ENCODE measurements at regions not wholly inside any gene's neighbourhood (a gene's known extent, or its start where the extent isn't known, plus 50 kb on each side); places are given as distances from the start of the nearest gene placed in this dataset.

DNA sequence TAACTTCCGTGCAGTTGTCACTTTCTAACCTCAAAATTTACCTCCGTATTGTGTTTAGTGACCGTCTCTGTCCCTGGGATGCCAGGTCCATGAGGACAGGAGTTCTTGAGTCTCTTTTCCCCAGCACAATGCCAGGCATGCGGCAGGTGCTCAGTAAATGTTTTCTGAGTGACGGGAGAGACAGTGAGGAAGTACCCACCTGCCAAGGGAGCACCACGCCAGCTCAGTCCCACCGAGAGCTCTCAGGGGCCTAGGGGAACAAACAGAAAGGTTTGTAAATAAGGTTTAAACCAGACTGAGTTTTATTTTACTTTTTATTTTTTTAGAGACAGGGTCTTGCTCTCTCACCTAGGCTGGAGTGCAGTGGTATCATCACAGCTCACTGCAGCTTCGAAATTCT lies 81.5 kb upstream of the NKX1-1 start:
- TF ChIP-seq, protein P1, sequence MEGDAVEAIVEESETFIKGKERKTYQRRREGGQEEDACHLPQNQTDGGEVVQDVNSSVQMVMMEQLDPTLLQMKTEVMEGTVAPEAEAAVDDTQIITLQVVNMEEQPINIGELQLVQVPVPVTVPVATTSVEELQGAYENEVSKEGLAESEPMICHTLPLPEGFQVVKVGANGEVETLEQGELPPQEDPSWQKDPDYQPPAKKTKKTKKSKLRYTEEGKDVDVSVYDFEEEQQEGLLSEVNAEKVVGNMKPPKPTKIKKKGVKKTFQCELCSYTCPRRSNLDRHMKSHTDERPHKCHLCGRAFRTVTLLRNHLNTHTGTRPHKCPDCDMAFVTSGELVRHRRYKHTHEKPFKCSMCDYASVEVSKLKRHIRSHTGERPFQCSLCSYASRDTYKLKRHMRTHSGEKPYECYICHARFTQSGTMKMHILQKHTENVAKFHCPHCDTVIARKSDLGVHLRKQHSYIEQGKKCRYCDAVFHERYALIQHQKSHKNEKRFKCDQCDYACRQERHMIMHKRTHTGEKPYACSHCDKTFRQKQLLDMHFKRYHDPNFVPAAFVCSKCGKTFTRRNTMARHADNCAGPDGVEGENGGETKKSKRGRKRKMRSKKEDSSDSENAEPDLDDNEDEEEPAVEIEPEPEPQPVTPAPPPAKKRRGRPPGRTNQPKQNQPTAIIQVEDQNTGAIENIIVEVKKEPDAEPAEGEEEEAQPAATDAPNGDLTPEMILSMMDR (conservative IDR thresholded peaks at IDR 0.05; ENCODE audit: low read depth), result no peak
- ChIA-PET POLR2A (ENCODE audit: low non-redundant PET) (no interaction called here), CTCF (no interaction called here)
- H3K27ac ChIP-seq, result no peak overlapping the region
- no peak for DNase-seq (ENCODE audit: low spot score)

DNA sequence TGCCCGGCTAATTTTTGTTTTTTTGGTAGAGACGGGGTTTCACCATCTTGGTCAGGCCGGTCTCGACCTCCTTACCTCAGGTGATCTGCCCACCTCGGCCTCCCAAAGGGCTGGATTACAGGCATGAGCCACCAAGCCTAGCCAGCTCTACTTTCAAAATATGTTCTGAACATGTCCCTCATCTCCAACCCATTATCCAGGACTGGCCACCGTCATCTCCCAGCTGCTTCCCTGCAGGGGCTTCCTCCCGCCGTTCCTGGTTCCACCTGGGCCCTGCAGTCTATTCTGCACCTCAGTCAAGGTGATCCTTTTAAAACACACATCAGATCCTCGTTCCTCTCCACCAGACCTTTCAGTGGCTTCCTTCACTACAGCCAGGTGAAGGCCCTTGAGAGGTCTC lies 80.9 kb upstream of the NKX1-1 start:
- TF ChIP-seq, protein P1 (conservative IDR thresholded peaks at IDR 0.05; ENCODE audit: low read depth), result no peak
- DNase-seq (ENCODE audit: low spot score), result no peak
- no peak overlapping the region for H3K27ac ChIP-seq
- ChIA-PET POLR2A (ENCODE audit: low non-redundant PET) (no interaction called here), CTCF (no interaction called here)

DNA sequence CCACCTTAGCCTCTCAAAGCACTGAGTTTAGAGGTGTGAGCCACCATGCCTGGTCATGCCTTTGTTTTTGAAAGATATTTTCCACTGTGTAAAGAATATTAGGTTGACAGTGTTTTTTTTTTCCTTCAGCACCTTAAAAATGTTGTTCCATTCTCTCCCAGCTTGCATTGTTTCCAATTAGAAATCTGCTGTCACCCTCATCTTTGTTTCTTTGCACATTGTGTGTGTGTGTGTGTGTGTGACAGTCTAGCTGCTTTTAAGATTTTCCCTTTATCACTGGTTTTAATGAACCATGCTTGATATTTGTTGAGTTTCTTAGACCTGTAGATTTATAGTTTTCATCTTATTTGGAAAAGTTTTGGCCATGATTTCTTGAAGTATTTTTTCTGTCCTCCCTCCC lies 79.0 kb upstream of the NKX1-1 start:
- TF ChIP-seq, protein P1 (conservative IDR thresholded peaks at IDR 0.05; ENCODE audit: low read depth), result no peak
- ChIA-PET CTCF (no interaction called here), POLR2A (ENCODE audit: low non-redundant PET) (no interaction called here)

DNA sequence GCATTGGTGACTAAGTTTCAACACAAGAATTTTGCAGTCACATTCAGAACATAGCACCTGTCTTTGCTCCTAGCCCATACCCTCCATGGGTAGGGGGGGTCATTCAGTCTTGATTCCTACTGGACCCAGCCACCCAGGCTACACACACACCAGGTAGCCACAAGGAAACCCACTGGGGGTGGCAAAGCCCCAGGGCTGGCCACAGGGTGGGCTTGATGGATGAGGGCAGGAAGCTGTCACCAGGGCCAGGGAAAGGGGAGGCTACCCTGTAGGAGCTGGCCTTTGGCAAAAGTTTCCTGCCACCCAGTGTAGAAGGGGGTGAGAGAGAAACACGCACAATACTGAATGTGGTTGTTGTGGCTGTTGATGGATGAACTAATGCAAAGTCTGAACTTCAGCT lies 74.5 kb upstream of the NKX1-1 start:
- TF ChIP-seq, protein P1 (conservative IDR thresholded peaks at IDR 0.05; ENCODE audit: low read depth), result no peak
- H3K27ac ChIP-seq, result no peak overlapping the region
- DNase-seq (ENCODE audit: low spot score), result no peak
- CTCF ChIA-PET, result no interaction called here
- POLR2A ChIA-PET (ENCODE audit: low non-redundant PET), result no interaction called here

More for the DNA sequence above, 79.0 kb upstream of the NKX1-1 start:
- H3K27ac ChIP-seq, result no peak overlapping the region
- no peak for DNase-seq (ENCODE audit: low spot score)

DNA sequence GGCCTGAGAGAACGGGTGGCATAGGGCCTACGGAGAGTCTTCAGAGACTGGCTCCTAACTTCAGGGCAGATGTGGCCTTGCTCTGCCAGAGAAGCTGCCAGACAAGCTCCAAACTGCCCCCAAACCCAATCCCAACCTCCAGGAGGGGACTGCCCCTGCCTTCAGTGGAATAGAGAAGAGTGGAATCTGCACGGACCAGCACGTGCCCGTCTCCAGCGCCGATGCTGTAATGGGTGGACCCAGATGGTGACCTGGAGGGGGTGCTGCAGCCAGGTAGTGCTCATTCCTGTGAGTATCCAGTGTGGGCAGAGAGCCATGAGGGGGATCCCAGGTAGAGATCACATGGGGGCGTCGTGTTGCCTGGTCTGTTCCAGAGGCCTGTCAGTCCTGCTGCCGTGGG lies 73.2 kb upstream of the NKX1-1 start:
- H3K27ac ChIP-seq, result no peak overlapping the region
- CTCF ChIA-PET, result no interaction called here
- POLR2A ChIA-PET (ENCODE audit: low non-redundant PET), result no interaction called here
- DNase-seq (ENCODE audit: low spot score), result no peak
- TF ChIP-seq, protein P1 (conservative IDR thresholded peaks at IDR 0.05; ENCODE audit: low read depth), result no peak

DNA sequence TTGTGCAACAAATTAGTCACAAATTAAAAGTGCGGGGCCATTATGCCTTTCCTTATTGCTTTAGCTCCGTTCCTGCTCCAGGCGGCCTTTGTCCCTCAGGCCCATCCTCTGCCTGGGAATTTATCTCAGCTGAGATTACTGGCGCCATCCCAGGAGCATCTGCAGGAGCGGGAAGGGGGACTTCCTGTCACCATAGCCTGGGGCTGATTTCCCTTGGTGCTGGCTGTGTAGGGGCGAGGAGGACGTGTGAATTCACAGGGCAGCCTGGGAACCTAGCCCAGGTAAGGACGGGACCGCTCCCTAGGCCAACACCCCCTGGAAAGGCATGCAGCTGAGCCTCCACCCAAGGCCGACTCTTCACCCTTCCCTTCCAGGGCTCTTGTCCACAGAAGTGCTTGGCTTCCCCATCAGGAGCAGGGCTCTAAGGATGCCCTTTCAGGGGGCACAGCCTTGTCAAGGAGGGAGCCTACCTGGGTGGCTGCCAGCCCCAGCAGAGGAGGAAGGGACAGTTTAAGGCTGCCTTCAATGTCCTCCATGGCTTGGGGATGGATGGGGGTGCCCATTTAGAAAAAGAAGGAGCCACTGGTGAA lies 72.6 kb upstream of the NKX1-1 start:
- CTCF ChIA-PET, result no interaction called here
- POLR2A ChIA-PET (ENCODE audit: low non-redundant PET), result no interaction called here
- TF ChIP-seq, protein P1 (conservative IDR thresholded peaks at IDR 0.05; ENCODE audit: low read depth), result no peak
- no peak overlapping the region for H3K27ac ChIP-seq
- DNase-seq (ENCODE audit: low spot score), result no peak
